ENCODE measurements at regions not wholly inside any gene's neighbourhood (a gene's known extent, or its start where the extent isn't known, plus 50 kb on each side); places are given as distances from the start of the nearest gene placed in this dataset.

DNA sequence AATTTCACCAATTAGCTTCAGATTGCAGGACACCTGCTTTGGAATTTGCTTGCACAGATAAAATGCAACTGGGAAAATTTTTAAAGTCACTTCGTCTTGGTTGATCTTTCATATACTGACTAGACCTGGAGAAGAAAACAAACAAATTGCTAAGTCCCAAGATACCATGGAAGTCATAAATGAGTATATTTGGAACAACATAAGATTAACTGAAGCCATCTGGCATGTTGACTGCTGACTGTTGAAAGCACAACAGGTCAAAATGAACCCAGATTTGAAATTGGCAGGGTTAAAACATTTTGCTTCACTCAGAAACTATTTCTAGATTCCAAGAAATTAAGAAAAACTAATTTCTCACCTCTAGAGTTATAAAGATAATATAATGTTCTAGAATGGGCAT is 470.7 kb downstream of the LPIN1 start:
- TF ChIP-seq, protein P1, sequence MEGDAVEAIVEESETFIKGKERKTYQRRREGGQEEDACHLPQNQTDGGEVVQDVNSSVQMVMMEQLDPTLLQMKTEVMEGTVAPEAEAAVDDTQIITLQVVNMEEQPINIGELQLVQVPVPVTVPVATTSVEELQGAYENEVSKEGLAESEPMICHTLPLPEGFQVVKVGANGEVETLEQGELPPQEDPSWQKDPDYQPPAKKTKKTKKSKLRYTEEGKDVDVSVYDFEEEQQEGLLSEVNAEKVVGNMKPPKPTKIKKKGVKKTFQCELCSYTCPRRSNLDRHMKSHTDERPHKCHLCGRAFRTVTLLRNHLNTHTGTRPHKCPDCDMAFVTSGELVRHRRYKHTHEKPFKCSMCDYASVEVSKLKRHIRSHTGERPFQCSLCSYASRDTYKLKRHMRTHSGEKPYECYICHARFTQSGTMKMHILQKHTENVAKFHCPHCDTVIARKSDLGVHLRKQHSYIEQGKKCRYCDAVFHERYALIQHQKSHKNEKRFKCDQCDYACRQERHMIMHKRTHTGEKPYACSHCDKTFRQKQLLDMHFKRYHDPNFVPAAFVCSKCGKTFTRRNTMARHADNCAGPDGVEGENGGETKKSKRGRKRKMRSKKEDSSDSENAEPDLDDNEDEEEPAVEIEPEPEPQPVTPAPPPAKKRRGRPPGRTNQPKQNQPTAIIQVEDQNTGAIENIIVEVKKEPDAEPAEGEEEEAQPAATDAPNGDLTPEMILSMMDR (IDR thresholded peaks at IDR 0.05) = no peak
- no peak for TF ChIP-seq POLR2A (IDR thresholded peaks at IDR 0.05)

Measured in Peyer's patch (tissue), 4 donors.